GM12872 (cell line): ENCODE measurements at regions not wholly inside any gene's neighbourhood (a gene's known extent, or its start where the extent isn't known, plus 50 kb on each side); places are given as distances from the start of the nearest gene placed in this dataset.

ENCODE experiments used
- CTCF ChIP-seq: IDR thresholded peaks from 3 replicates; pipeline ENCODE4 v1.5.1; 2011; ENCODE audit warnings: low read depth, mild to moderate bottlenecking, low read length, moderate library complexity; ENCODE audit not compliant: insufficient read depth

DNA sequence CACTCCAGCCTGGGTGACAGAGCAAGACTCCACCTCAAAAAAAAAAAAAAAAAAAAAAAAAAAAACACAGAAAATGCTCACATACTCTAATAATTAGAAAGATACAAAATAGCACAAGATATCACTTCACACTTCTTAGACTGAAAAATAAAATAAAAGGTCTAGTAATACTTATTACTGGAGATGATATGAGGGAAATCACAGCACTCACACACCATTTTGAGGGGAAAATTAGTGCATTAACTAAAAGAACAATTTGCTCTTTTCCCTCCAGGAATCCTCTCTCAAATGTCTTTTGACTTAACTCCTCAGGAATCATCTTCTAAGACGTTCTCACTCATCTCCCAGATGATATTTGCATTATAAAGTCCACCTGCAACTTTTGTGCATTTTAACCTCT, 697.9 kb upstream of the SOX9 start:
- no peak for TF ChIP-seq CTCF

DNA sequence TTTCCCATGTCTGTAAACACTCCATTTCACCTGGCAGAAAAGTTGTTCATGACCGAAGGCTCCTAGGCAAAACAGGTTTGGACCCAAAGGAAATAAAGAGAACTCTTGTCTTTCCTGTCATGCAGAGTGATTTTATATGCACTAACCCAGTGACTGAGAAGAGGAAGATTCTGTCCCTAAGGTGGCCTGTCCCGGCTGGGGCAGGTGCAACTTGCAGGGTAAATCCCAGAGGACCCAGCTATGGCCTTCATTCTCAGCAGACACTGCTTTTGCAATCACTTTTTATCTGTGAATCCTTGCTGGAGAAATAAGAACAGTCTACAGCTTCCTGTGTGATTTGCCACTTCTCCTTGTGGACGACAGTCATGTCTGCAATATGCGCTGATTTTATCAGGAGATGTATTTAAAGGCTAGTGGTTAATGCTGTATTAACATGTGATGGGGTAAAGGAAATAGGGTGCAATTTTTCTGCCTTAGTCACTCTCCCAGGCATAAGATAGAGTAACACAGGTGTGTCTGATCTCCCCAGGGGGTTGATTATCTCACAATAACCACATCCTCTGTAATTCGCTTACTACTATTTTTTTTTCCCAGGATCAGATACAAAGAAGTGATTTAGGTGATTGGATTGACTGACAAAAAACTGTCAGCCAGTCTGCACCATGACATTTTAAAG, 696.8 kb upstream of the SOX9 start:
- TF ChIP-seq CTCF = no peak

DNA sequence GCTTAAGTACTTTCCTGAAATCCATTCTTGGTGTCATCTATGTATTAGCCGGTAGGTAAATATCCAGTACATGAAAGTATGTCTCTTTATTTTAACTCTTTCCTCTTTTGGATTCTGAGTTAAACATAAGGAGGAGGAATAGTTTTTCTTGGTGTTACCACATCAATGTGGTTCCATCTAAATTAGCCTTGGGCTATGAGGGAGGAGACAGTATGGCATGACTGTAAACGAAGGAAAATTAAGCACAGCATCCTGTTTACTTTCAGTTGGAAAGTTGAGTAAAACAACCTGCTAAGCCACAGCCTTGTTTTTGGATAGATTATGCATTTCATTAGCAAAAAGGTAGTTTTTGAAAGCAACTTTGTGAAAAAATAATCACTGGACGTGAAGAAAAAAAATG, 693.0 kb upstream of the SOX9 start:
- TF ChIP-seq CTCF = no peak

DNA sequence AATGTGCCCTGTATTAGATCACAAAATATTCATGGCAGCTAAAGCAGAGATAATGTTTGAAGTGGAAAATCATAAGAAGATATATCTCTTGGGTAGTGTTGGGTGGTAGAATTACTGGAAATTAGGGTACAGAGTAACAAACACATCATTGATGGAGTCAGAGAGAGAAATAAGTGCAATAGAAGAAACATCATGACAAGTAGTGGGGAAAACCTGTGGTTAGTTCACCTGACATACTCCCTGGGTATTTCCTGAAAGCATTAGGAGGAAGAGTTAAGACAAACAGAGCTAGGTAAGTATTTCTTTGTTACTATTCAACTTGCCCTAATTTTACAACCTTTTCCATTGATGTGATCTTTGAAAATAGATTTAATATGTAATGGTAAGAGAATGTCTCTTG, 691.9 kb upstream of the SOX9 start:
- no peak for TF ChIP-seq CTCF

DNA sequence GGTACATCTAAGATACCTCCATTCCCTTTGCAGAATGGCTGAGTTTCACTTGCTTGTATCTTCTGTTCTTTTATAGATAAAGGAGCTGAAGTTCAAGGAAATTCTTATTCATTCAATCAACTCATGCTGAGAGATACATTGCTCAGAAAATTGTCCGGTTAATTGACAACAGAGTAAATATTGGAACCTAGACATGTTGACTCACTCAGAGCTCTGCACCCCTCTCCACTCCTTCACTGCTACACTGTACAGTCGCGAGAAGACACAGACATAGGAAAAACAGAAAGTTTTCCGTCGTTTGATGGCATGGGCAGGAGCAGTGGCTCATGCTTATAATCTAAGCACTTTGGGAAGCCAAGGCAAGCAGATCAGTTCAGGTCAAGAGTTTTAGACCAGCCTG, 690.5 kb upstream of the SOX9 start:
- no peak for TF ChIP-seq CTCF

DNA sequence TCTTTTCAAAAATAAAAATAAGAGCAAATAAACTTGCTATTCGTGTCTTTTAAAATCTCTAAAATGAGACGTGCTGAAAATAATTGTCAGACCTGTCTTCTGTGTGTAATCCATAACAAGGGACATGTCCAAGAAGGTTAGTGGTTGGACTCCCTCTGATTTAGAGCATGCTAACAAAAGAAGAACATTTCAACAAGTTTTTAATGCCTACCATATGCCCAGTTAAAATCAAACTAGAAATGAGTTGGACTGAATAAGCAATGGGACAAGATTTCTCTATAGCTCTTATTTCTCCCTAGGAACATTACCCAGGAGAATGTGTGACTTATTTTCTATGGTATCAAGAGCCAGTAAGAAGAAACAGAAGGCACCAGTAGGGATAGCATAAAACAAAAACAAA, 689.7 kb upstream of the SOX9 start:
- TF ChIP-seq CTCF = no peak

- no peak for TF ChIP-seq CTCF
Observed at GRCh38 chr17:71432378-71433315, 688.2 kb upstream of the SOX9 start.
